ENCODE measurements at regions not wholly inside any gene's neighbourhood (a gene's known extent, or its start where the extent isn't known, plus 50 kb on each side); places are given as distances from the start of the nearest gene placed in this dataset.

DNA sequence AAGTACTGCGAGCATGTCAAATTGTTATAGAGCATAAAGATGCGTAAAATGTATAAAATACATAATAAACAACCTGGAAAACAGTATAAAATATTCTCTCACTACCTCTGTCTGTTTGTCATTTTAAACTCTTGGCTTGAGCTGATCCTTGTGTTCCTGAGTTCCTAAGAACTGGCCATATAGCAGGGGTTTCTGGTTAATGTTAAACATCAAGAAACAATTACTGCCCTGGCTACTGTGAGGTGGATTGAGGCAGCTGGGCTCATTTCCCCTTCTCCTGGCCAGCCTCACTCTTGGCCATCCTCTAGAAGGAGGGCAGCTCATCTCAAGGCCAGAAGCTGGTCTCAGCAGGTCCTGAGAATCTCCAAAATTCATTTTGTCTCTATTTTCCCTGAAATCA lies 297.3 kb upstream of the USP24 start:
- TF ChIP-seq POLR2AphosphoS5 (IDR thresholded peaks at IDR 0.05; ENCODE audit: low read depth, low read length) (no peak), POLR2A (IDR thresholded peaks at IDR 0.05; ENCODE audit: low read depth, low read length) (no peak), TAF1 (IDR thresholded peaks at IDR 0.05; ENCODE audit: borderline replicate concordance, low read depth, low read length) (no peak)
